Endothelial cell (in vitro differentiated cells): ENCODE measurements at regions not wholly inside any gene's neighbourhood (a gene's known extent, or its start where the extent isn't known, plus 50 kb on each side); places are given as distances from the start of the nearest gene placed in this dataset.

Experiments
- DNase-seq: peaks from one replicate; pipeline ENCODE4 v3.0.0; 2021; ENCODE audit warnings: low spot score
- H3K27ac Mint-ChIP-seq: one replicate; pipeline ENCODE4 v1.8.0; 2021; ENCODE audit warnings: mixed read lengths, inconsistent platforms; ENCODE audit not compliant: unreplicated experiment
- H3K27me3 Mint-ChIP-seq: one replicate; pipeline ENCODE4 v1.8.0; 2021; ENCODE audit warnings: mild to moderate bottlenecking, moderate library complexity, mixed read lengths, inconsistent platforms; ENCODE audit not compliant: unreplicated experiment
- H3K36me3 Mint-ChIP-seq: one replicate; pipeline ENCODE4 v1.8.0; 2021; ENCODE audit warnings: mild to moderate bottlenecking, low read depth, mixed read lengths, inconsistent platforms; ENCODE audit not compliant: unreplicated experiment
- H3K4me1 Mint-ChIP-seq: one replicate; pipeline ENCODE4 v1.8.0; 2021; ENCODE audit warnings: mild to moderate bottlenecking, mixed read lengths, inconsistent platforms; ENCODE audit not compliant: unreplicated experiment
- H3K4me3 Mint-ChIP-seq: one replicate; pipeline ENCODE4 v1.8.0; 2021; ENCODE audit warnings: mild to moderate bottlenecking, mixed read lengths, inconsistent platforms; ENCODE audit not compliant: unreplicated experiment
- H3K9me3 Mint-ChIP-seq: one replicate; pipeline ENCODE4 v1.8.0; 2021; ENCODE audit warnings: mixed read lengths, inconsistent platforms; ENCODE audit not compliant: unreplicated experiment
- CTCF ChIP-seq: fragments of 200-600 bp; sonication (generic); IDR thresholded peaks from one replicate; pipeline ENCODE4 v1.5.0; 2021; ENCODE audit warnings: antibody characterized with exemption; ENCODE audit not compliant: unreplicated experiment

GRCh38 chr18:24801001-24801400 lies 340.6 kb downstream of the HRH4 start:
- Mint-ChIP-seq H3K9me3 (no peaks in the 10 kb centered on the region), H3K27ac (no peak overlapping the region), H3K27me3 (peaks cover 3% of the 10 kb centered on the region), H3K4me1 (peaks cover 14% of the 10 kb centered on the region), H3K4me3 (no peak overlapping the region), H3K36me3 (peaks cover 7% of the 10 kb centered on the region)
- no peak for TF ChIP-seq CTCF
- DNase-seq = no peak

GRCh38 chr18:24802456-24802855 lies 342.0 kb downstream of the HRH4 start:
- TF ChIP-seq CTCF = no peak
- H3K9me3 Mint-ChIP-seq = no peaks in the 10 kb centered on the region
- H3K4me3 Mint-ChIP-seq = no peak overlapping the region
- DNase-seq = no peak
- H3K36me3 Mint-ChIP-seq = peaks cover 7% of the 10 kb centered on the region
- peaks cover 3% of the 10 kb centered on the region for H3K27me3 Mint-ChIP-seq
- peaks cover 20% of the 10 kb centered on the region for H3K4me1 Mint-ChIP-seq
- no peak overlapping the region for H3K27ac Mint-ChIP-seq

- peaks cover 7% of the 10 kb centered on the region for H3K36me3 Mint-ChIP-seq
- H3K27me3 Mint-ChIP-seq = peaks cover 1% of the 10 kb centered on the region
- no peak for TF ChIP-seq CTCF
- DNase-seq = no peak
- no peaks in the 10 kb centered on the region for H3K9me3 Mint-ChIP-seq
- no peak overlapping the region for H3K4me3 Mint-ChIP-seq
- H3K27ac Mint-ChIP-seq = no peak overlapping the region
- H3K4me1 Mint-ChIP-seq = peaks cover 16% of the 10 kb centered on the region
Measured at GRCh38 chr18:24805156-24805555, 344.7 kb downstream of the HRH4 start.

- Mint-ChIP-seq H3K27ac (no peak overlapping the region), H3K9me3 (no peaks in the 10 kb centered on the region), H3K36me3 (no peaks in the 10 kb centered on the region), H3K27me3 (peaks cover 4% of the 10 kb centered on the region), H3K4me1 (peaks cover 25% of the 10 kb centered on the region), H3K4me3 (no peak overlapping the region)
- no peak for DNase-seq
- no peak for TF ChIP-seq CTCF
Measured at GRCh38 chr18:24809173-24809950, 348.9 kb downstream of the HRH4 start.

GRCh38 chr18:24810561-24811305 lies 350.3 kb downstream of the HRH4 start:
- Mint-ChIP-seq H3K4me1 (peaks cover 26% of the 10 kb centered on the region), H3K27ac (no peak overlapping the region), H3K36me3 (no peaks in the 10 kb centered on the region), H3K27me3 (peaks cover 4% of the 10 kb centered on the region), H3K4me3 (no peak overlapping the region), H3K9me3 (no peaks in the 10 kb centered on the region)
- DNase-seq = no peak
- no peak for TF ChIP-seq CTCF
